SH-SY5Y (cell line): ENCODE measurements at regions not wholly inside any gene's neighbourhood (a gene's known extent, or its start where the extent isn't known, plus 50 kb on each side); places are given as distances from the start of the nearest gene placed in this dataset.

Experiments
- GATA2 ChIP-seq: IDR thresholded peaks from 2 replicates; pipeline ENCODE4 v1.6.1; 2011; ENCODE audit warnings: mild to moderate bottlenecking, low read depth, low read length
- GATA3 ChIP-seq: IDR thresholded peaks from 2 replicates; pipeline ENCODE4 v1.6.1; 2011; ENCODE audit warnings: low read depth, mild to moderate bottlenecking, low read length, moderate library complexity

GRCh38 chr4:179666226-179666625 lies 2224.0 kb upstream of the AGA start:
- TF ChIP-seq GATA2 (no peak), GATA3 (no peak)
